UCSD-AML1 (cell line): ENCODE measurements at regions not wholly inside any gene's neighbourhood (a gene's known extent, or its start where the extent isn't known, plus 50 kb on each side); places are given as distances from the start of the nearest gene placed in this dataset.
"Not testable (repeated sequence)": the region's sequence is repeated elsewhere in the genome, so short reads cannot be mapped to it uniquely, and the experiment has no call there.

Experiments
- DNase-seq: peaks from one replicate; lab custom pipeline; 2025; ENCODE audit not compliant: unreplicated experiment; lab: John Stamatoyannopoulos, UW

- no peak for DNase-seq
These were observed 333.6 kb downstream of the ADGRD1 start for GRCh38 chr12:131287015-131287937.

- no peak for DNase-seq
These were observed 334.4 kb downstream of the ADGRD1 start for GRCh38 chr12:131287938-131288764.

GRCh38 chr12:131288765-131289695, 335.3 kb downstream of the ADGRD1 start:
- not testable (repeated sequence) for DNase-seq

- not testable (repeated sequence) for DNase-seq
These were observed 336.1 kb downstream of the ADGRD1 start for GRCh38 chr12:131289807-131290206.

GRCh38 chr12:131290255-131290959, 336.7 kb downstream of the ADGRD1 start:
- DNase-seq = no peak

- DNase-seq = not testable (repeated sequence)
These were observed 339.6 kb downstream of the ADGRD1 start for GRCh38 chr12:131293071-131294015.

GRCh38 chr12:131294716-131295115, 341.0 kb downstream of the ADGRD1 start:
- DNase-seq = not testable (repeated sequence)

- DNase-seq = not testable (repeated sequence)
These were observed 341.4 kb downstream of the ADGRD1 start for GRCh38 chr12:131295117-131295516.

GRCh38 chr12:131295559-131295958, 341.9 kb downstream of the ADGRD1 start:
- DNase-seq = not testable (repeated sequence)

- DNase-seq = not testable (repeated sequence)
These were observed 342.4 kb downstream of the ADGRD1 start for GRCh38 chr12:131296136-131296535.

- not testable (repeated sequence) for DNase-seq
These were observed 342.9 kb downstream of the ADGRD1 start for GRCh38 chr12:131296651-131297050.

GRCh38 chr12:131298526-131299369, 345.0 kb downstream of the ADGRD1 start:
- not testable (repeated sequence) for DNase-seq

- DNase-seq = not testable (repeated sequence)
These were observed 345.6 kb downstream of the ADGRD1 start for GRCh38 chr12:131299370-131299701.

GRCh38 chr12:131303576-131303975, 349.9 kb downstream of the ADGRD1 start:
- DNase-seq = not testable (repeated sequence)

GRCh38 chr12:131304642-131305041, 350.9 kb downstream of the ADGRD1 start:
- not testable (repeated sequence) for DNase-seq

GRCh38 chr12:131309700-131310099, 356.0 kb downstream of the ADGRD1 start:
- DNase-seq = no peak

GRCh38 chr12:131310227-131310969, 356.7 kb downstream of the ADGRD1 start:
- not testable (repeated sequence) for DNase-seq
